Muscle of leg (tissue), 3 donors: ENCODE measurements at regions not wholly inside any gene's neighbourhood (a gene's known extent, or its start where the extent isn't known, plus 50 kb on each side); places are given as distances from the start of the nearest gene placed in this dataset.
A peak's percentile ranks its signal among the peaks of the same experiment; 100 is the strongest.

Source experiments
- DNase-seq: peaks from one replicate; pipeline ENCODE4 v3.0.0; 2013
- H3K27ac ChIP-seq: one replicate; pipeline ENCODE4 v1.5.1; 2013; ENCODE audit warnings: mild to moderate bottlenecking, low read length, control low read depth
- H3K27me3 ChIP-seq: one replicate; pipeline ENCODE4 v1.6.1; 2013; ENCODE audit warnings: low read length; ENCODE audit not compliant: control insufficient read depth, insufficient read depth
- H3K36me3 ChIP-seq: one replicate; pipeline ENCODE4 v1.6.1; 2013; ENCODE audit warnings: low read length; ENCODE audit not compliant: control insufficient read depth, insufficient read depth
- H3K4me1 ChIP-seq: one replicate; pipeline ENCODE4 v1.6.1; 2013; ENCODE audit warnings: low read length; ENCODE audit not compliant: control insufficient read depth, insufficient read depth
- H3K4me3 ChIP-seq: one replicate; pipeline ENCODE4 v1.5.1; 2013; ENCODE audit warnings: low read length, control low read depth
- H3K9me3 ChIP-seq: replicated peaks from 2 replicates; pipeline ENCODE4 v1.6.1; 2013; ENCODE audit warnings: low read depth, low read length; ENCODE audit not compliant: control insufficient read depth
- WGBS: methylation state at CpG from one replicate; pipeline ENCODE4 v1.1.5; 2013; ENCODE audit warnings: missing lambda C conversion rate; ENCODE audit not compliant: insufficient coverage; 5-methylcytosine and 5-hydroxymethylcytosine counted together

DNA sequence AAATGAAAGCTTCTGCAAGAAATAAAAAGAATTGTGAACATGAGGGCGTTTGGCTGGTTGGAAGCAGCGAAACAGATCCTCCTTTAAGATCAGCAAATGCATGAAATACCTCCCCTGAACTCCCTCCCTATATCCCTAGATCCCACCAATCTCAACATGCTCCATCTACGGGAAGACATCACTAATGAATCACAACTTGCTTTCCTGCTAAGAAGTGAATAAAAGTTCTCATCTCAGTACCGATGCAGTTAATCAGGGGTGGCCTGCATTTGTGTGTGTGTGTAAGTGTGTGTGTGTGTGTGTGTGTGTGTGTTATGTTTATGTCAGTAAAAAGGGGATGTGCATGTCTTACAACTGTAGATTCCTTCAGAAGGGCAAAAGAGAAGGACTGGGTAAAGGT lies 238.7 kb downstream of the LIG4 start:
- no peaks in the 10 kb centered on the region for H3K9me3 ChIP-seq
- no peak overlapping the region for H3K4me3 ChIP-seq
- no peak for DNase-seq
- no peaks in the 10 kb centered on the region for H3K36me3 ChIP-seq
- no CpG with 5 or more reads among the region's 4 CpGs for WGBS
- H3K4me1 ChIP-seq, result no peaks in the 10 kb centered on the region
- no peak overlapping the region for H3K27ac ChIP-seq
- no peaks in the 10 kb centered on the region for H3K27me3 ChIP-seq

DNA sequence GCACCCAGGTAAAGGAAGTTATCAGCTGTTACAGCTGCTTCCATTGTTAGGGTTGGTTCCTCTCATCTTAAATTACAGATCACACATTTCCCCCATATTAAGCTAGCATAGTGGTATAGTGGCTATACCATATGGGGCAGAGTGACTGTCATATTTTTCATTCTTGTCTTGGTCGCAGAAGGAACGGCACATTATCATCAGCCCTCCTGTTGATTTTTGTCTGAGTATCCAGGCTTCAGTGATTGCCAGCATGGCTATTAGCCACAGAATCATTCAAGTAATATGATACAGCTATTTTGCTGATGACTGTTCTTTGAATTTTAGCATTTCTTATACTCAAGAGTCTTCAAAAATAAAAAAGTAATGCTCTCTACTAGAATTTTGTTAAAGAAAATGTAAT lies 240.9 kb downstream of the LIG4 start:
- Histone ChIP-seq H3K4me1 (no peaks in the 10 kb centered on the region), H3K4me3 (no peak overlapping the region), H3K27me3 (no peaks in the 10 kb centered on the region), H3K9me3 (no peaks in the 10 kb centered on the region), H3K36me3 (no peaks in the 10 kb centered on the region), H3K27ac (no peak overlapping the region)
- no peak for DNase-seq
- WGBS, result no CpG with 5 or more reads among the region's 2 CpGs

DNA sequence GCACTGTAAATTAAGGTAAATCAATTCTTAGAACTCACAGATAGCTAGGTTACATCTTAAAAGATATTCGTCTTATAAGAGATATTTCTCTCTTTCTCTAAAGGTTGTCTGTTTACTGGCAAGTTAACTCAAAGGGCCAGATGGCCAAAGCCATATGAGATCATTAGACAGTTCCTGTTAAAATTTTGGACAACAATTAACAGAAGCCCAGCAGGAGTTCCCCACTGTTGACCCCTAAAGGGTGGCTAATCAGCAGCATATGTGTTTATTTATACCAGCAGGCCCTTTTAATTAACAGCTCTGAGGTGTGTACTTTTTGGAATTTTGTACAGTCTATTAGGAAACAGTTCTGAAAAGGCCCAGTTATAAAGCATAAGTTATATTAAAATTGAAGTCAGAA lies 245.8 kb downstream of the LIG4 start:
- Histone ChIP-seq H3K36me3 (no peaks in the 10 kb centered on the region), H3K9me3 (no peaks in the 10 kb centered on the region), H3K4me3 (no peak overlapping the region), H3K27ac (no peak overlapping the region), H3K4me1 (no peaks in the 10 kb centered on the region), H3K27me3 (no peaks in the 10 kb centered on the region)
- DNase-seq, result no peak
- no CpG with 5 or more reads among the region's 1 CpG for WGBS

DNA sequence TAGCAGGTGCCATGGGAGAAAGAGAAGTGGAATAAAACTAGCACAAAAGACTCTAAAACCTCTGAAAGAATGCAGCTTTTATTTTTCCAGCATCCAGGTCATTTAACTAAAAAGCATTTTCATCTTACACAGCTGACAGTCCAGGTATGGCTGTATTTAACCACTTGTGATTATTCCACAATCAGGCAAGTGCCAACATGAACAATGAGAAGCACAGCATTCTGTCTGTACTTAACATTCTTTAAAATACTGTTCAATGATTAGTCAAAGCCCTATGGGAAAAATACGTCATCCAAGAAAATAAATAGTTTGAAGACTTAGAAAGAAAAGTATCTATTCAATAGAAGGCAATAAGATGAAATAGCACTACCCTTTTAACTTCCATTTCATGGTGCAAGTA lies 246.9 kb downstream of the LIG4 start:
- Histone ChIP-seq H3K27ac (no peak overlapping the region), H3K36me3 (no peaks in the 10 kb centered on the region), H3K9me3 (no peaks in the 10 kb centered on the region), H3K4me3 (no peak overlapping the region), H3K4me1 (no peaks in the 10 kb centered on the region), H3K27me3 (no peaks in the 10 kb centered on the region)
- no peak for DNase-seq
- WGBS, result no CpG with 5 or more reads among the region's 1 CpG

DNA sequence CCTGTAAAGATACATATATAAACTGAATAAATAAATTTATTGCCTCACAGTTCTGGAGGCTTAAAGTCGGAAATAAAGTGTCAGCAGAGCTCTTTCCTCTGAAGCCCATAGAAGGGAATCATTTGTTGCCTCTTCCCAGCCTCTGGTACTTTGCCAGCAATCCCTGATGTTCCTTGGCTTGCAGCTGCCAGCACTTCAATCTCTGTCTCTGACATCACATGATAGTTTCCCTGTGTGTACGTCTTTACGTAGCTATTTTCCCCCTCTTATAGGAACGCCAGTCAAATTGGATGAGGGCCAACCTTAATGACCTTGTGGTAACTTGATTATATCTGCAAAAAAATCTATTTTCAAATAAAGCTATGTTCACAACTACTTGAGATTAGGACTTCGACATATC lies 250.9 kb downstream of the LIG4 start:
- no peaks in the 10 kb centered on the region for H3K4me1 ChIP-seq
- no peaks in the 10 kb centered on the region for H3K36me3 ChIP-seq
- no peak overlapping the region for H3K27ac ChIP-seq
- no peaks in the 10 kb centered on the region for H3K9me3 ChIP-seq
- WGBS, result no CpG with 5 or more reads among the region's 5 CpGs
- no peak overlapping the region for H3K4me3 ChIP-seq
- H3K27me3 ChIP-seq, result no peaks in the 10 kb centered on the region
- DNase-seq, result peak; percentile 45

DNA sequence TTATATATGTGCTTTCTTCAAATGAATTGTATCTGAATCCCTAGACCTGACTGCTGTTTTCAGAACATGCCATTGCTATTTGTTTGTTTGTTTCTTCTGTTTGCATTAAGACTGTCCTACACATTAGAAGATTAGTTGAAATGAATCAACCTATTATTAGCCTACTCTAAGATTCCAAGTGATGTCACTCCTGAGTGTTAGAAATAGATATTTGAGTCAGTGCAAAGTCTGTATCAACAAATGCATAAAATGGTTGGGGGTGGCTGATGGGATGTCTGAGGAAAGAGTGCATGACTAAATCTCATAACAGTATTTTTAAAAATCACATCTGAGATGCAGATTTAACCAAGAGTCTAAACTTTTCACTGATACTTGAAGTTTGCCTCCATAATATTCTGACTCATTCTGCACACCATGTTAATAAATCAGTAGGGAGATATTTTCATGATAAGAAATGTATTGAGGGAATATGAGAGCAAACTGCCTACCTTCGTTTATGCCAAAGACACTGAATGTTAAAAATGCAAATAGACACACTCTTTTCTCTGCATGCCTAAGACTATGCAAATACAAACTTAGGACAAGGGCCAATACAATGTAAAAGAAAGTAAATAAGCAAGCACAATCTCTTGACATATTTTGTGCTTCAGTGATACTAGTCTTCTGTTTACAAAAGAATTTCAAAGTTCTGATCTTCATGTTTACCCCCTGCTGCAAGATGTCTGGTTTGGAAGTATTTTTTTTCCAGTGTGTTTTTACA lies 253.3 kb downstream of the LIG4 start:
- no CpG with 5 or more reads among the region's 1 CpG for WGBS
- Histone ChIP-seq H3K4me1 (no peaks in the 10 kb centered on the region), H3K4me3 (no peak overlapping the region), H3K27ac (no peak overlapping the region), H3K27me3 (no peaks in the 10 kb centered on the region), H3K9me3 (no peaks in the 10 kb centered on the region), H3K36me3 (no peaks in the 10 kb centered on the region)
- no peak for DNase-seq

DNA sequence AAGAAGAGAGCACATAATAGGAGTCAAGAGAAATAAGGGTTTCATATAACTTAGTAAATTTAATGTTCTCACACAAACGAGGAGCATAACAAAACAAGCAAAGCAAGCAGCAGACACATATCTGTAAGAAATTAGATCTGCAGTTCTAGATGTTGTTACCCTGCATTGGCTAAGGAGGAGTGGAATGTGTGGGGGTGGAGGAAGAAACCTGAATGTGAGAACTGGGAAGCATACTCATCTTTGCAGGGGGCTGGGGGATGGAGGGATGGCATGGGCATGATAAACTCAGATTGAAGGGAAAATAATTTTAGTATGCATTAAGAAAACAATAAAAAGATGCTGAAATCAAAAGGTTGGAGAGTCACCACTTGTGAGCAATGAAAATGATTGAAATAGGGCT lies 255.0 kb downstream of the LIG4 start:
- H3K9me3 ChIP-seq, result no peaks in the 10 kb centered on the region
- WGBS, result no CpG with 5 or more reads among the region's 1 CpG

DNA sequence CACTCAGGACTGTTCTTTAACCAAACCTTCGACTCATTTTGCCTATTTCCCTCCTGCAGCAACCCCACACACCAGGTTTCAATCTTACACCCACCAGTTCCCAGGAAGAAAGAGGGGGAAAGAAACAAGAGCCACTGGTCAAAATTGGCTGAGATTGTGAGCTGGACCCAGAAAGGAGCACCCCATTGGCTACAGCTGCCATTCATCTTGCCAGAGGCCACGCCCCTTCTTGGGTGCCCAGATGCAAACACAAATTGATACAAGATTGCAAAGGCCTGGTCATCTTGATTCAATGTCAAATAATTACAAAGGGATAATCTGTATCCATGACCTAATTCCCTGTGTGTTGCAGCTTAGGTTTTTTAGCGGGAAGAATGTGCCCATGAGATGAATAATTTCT lies 258.4 kb downstream of the LIG4 start:
- Histone ChIP-seq H3K4me3 (no peak overlapping the region), H3K27ac (no peak overlapping the region), H3K4me1 (no peaks in the 10 kb centered on the region), H3K36me3 (no peaks in the 10 kb centered on the region), H3K9me3 (no peaks in the 10 kb centered on the region), H3K27me3 (no peaks in the 10 kb centered on the region)
- WGBS, result 100% methylated on average over 1 of the region's 3 CpGs
- DNase-seq, result no peak

More for the DNA sequence above, 255.0 kb downstream of the LIG4 start:
- no peaks in the 10 kb centered on the region for H3K27me3 ChIP-seq
- no peaks in the 10 kb centered on the region for H3K36me3 ChIP-seq
- H3K4me3 ChIP-seq, result no peak overlapping the region
- no peak for DNase-seq
- H3K27ac ChIP-seq, result no peak overlapping the region
- H3K4me1 ChIP-seq, result no peaks in the 10 kb centered on the region

DNA sequence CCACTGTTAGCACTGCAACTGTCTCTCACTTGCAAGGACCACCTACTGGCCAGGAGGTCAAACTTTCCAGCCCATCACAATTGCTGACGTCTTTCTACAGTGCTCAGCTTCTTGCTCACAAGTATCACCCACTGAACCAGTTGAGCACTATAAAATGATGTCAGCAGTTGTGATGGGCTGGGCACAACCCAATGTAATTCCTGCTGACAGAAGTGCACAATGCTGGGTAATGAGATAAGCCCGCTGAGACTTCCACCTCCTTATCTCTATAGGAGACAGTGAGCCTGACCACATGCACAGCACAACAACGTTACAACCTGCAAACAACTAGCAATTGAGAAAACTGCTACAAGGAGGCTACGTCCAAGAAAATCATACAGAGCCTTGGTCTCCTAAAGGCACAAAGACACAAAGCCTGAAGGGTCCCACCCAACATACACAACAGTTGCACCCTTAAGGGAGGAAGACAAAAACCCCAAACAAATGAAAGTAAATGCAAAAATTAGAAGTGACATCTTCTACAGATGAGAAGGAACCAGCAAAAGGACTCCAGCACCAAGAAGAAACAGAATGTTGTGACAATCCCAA lies 273.2 kb downstream of the LIG4 start:
- Histone ChIP-seq H3K9me3 (peaks cover 18% of the 10 kb centered on the region), H3K4me1 (no peaks in the 10 kb centered on the region), H3K27ac (no peak overlapping the region), H3K27me3 (no peaks in the 10 kb centered on the region), H3K4me3 (no peak overlapping the region), H3K36me3 (no peaks in the 10 kb centered on the region)
- no peak for DNase-seq
- 100% methylated on average over 1 of the region's 4 CpGs for WGBS

DNA sequence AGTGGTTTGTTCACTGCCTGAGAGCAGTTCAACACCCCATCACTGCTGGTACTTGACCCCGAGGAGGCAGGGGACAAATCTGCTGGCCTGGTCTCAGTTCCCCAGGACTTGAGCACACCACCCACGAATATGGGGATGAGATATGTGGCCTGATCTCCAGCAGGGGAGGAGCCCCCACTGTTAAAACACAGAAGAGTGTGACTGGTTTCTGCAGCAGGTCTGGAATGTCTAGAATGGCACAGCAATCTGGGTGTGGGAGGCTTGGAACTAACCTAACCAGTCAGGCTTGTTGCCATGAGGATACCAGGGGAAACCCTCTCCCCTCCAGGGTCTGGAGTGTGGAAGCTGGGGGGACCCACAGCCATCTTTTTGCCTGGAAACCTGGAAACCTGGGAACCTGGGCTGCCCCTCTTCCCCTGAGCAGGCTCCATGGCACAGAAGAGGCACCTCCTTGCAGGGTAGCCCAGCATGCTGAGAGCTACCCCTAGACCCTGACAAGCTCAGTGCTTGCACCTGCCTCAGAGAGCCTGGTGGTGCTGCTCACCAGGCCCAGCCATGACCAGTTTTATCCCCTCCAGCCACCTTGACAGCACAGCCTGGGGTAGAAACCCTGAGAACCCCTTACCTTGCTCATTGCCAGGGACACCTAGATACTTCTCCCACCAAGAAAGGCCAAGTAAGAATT lies 273.8 kb downstream of the LIG4 start:
- Histone ChIP-seq H3K27ac (no peak overlapping the region), H3K4me1 (no peaks in the 10 kb centered on the region), H3K4me3 (no peak overlapping the region), H3K9me3 (peaks cover 18% of the 10 kb centered on the region), H3K36me3 (no peaks in the 10 kb centered on the region), H3K27me3 (no peaks in the 10 kb centered on the region)
- WGBS, result 100% methylated on average over 1 of the region's 2 CpGs
- no peak for DNase-seq
